HG03064 (cell line): ENCODE measurements at regions not wholly inside any gene's neighbourhood (a gene's known extent, or its start where the extent isn't known, plus 50 kb on each side); places are given as distances from the start of the nearest gene placed in this dataset.
"Not testable (repeated sequence)": the region's sequence is repeated elsewhere in the genome, so short reads cannot be mapped to it uniquely, and the experiment has no call there.

ENCODE experiments used
- ATAC-seq: cut with Tn5 transposase; IDR thresholded peaks from one replicate; pipeline ENCODE4 v1.9.1; 2021; ENCODE audit warnings: low read depth; ENCODE audit not compliant: unreplicated experiment

DNA sequence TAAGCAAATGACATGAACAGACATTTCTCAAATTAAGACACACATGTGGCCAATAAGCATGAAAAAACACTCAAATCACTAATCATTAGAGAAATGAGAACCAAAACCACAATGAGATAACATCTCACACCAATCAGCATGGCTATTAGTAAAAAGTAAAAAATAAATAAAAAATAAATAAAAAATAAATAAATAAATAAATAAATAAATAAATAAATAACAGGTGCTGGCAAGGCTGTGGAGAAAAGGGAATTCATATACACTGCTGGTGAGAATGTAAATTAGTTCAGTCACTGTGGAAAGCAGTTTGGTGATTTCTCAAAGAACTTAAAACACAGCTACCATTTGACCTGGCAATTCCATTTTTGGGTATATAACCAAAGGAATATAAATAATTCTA lies 167.1 kb upstream of the CNKSR2 start:
- no peak for ATAC-seq

DNA sequence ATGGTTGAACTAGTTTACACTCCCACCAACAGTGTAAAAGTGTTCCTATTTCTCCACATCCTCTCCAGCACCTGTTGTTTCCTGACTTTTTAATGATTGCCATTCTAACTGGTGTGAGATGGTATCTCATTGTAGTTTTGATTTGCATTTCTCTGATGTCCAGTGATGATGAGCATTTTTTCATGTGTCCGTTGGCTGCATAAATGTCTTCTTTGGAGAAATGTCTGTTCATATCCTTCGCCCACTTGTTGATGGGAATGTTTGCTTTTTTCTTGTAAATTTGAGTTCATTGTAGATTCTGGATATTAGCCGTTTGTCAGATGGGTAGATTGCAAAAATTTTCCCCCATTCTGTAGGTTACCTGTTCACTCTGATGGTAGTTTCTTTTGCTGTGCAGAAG lies 155.0 kb upstream of the CNKSR2 start:
- ATAC-seq = not testable (repeated sequence)

DNA sequence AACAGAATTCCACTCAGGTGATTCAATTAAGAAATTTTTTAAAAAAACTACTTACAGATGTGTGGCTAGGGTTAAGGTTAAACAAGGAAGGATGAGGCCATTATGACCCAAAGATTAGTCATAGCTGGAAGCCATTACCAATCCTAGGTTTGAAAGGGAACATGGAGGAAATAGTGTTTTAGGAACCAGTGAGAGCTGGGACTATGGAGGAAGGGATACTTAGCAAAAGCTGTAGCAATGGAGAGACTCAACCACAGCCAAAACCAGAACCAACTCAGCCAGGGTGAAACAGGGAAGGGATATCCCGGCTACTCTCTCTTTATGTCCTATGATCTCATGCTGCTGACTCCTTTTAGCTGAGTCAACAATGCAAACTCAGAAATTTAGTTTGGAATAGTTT lies 148.6 kb upstream of the CNKSR2 start:
- ATAC-seq = no peak

DNA sequence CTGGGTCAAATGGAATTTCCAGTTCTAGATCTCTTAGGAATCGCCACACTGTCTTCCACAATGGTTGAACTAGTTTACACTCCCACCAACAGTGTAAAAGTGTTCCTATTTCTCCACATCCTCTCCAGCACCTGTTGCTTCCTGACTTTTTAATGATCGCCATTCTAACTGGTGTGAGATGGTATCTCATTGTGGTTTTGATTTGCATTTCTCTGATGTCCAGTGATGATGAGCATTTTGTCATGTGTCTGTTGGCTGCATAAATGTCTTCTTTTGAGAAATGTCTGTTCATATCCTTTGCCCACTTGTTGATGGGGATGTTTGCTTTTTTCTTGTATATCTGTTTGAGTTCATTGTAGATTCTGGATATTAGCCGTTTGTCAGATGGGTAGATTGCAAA lies 145.2 kb upstream of the CNKSR2 start:
- ATAC-seq = not testable (repeated sequence)

DNA sequence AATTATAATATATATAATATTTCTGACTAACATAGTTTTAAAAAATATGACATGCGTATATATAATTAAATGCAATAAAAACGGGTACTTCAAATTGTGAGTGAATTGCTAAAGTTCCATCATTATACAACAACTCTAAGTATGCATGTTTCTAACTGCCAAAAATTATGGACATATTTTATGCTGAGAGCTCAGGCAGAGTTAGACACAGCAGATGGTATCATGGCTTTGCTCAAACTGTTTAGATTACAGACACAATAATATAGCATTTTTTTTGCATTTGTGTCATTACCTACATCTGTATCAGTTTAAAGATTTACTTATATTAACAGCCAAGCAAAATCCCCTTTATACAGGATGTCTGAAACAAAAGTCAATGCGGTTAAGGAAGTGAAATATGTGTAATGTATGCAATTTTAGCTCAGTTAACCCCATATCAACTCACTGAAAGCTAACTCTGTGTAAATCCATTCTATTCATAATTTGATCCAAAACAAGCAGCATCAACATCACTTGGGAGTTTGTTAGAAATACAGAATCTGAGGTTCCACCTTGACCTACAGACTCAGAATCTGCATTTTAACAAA lies 119.1 kb upstream of the CNKSR2 start:
- peak; percentile 85 for ATAC-seq

DNA sequence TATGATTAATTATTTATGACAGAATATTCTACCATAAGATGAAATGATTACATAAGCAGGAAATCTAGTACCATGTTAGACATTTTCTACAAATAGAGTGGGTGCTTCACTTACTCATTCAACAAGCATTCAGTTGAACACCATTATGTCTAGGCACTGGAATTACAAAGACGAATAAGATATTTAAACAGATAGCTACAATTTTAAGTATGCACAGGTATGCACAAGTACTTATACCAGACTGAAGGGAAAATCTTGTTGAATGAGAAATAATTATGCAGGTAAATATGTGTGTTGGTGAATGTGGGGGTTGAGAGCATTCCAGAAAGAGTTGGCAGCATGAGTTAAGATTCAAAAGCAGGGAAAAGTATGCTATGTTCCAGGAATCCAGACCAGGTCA lies 107.3 kb upstream of the CNKSR2 start:
- no peak for ATAC-seq

DNA sequence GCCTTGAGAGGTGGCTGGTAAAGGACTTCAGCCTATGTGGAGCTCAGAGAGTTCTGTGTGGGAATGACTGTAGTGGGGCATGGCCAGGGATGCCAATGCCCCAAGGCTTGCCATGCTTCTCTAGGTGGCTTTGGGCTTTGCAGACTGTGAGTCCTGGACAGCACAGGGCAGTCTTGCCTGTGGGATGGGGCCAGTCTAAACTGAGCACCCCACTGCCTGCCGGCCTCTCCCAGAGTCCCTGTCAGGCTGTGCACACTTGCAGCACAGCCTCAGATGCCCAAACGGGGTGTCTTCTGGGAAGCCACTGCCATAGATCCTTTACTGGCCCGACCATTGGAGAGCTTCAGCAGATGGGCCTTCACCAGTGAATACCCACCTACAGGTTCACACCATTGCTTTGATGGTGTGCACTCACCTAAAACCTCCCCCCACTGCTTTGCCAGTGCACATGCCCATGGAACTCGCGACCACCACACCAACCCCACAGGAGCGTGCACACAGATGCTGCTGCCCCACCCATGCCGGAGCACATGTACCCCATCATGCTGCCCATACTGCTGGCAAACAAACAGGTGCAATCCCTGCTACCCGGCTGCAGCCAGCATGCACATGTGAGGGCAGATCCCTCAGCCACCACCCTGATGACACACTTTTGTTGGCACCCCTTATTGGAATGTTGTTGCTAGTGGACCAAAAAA lies 97.3 kb upstream of the CNKSR2 start:
- no peak for ATAC-seq

DNA sequence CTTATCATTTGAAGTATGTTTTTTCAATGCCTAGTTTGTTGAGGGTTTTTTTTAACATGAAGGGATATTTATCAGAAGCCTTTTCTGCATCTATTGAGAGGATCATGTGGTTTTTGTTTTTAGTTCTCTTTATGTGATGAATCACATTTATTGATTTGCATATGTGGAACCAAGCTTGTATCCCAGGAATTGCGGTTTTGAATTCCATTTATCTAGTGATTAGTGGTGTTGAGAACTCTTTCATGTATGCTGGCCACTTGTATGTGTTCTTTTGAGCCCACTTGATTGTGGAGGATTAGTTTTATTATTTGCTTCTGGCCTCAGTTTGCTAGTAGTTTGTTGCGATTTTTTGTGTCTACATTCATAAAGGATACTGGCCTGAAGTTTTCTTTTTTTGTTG lies 85.0 kb upstream of the CNKSR2 start:
- ATAC-seq = no peak

DNA sequence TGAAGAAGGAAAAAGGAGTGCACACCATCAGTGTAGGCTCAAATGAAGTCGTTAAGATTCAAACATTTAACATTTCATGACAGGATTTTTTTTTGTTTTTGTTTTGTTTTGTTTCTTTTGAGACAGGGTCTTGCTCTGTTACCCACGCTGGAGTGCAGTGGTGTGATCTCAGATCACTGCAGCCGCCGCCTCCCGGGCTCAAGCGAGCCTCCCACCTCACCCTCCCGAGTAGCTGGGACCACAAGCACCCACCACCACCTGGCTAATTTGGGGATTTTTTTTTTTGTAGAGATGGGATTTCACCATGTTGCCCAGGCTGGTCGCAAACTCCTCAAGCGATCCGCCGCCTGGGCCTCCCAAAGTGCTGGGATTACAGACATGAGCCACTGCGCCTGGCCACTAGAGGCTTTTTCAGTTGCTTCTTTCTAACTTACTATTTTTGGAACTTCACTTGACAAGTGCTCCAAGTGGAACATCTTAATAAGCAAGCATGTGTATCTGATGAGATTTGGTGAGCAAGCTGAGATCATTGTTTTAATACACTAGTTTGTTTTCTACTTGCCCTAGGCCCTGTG lies 78.9 kb upstream of the CNKSR2 start:
- ATAC-seq = no peak

DNA sequence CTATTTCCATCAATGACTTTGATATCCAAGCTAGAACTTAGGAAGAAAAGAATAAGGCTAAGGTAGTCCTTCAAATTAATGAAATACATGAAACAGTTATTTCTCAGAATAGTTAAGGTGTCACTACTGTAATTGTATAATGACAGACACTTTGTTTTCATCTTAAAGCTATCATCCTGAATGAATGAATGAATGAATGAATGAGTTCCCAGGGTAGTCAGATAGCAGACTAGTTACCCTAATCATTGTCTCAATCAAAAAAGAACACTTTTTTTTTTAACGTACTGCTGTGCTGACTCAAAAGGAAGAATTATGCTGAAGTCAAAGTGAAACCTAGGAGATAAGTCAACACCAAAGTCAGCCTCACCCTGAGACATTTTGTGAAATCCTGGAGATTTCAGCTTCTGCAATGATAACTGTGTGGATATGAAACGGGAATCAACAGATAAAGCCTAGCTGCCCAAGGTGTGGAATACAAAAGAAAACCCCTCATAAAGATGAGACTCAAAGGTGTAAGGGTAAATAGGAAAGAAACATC lies 68.3 kb upstream of the CNKSR2 start:
- no peak for ATAC-seq

DNA sequence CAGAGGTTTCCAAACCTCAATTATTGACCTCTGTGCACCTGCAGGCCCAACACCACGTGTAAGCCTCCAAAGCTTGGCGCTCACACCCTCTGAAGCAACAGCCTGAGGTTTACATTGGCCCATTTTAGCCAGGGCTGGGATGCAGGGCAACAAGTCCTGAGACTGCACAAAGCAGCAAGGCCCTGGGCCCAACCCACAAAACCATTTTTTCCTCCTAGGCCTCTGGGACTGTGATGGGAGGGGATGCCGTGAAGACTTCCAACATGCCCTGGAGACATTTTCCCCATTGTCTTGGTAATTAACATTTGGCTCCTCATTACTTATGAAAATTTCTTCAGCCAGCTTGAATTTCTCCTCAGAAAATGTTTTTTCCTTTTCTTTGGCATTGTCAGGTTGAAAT lies 54.9 kb upstream of the CNKSR2 start:
- no peak for ATAC-seq
